ENCODE measurements at regions not wholly inside any gene's neighbourhood (a gene's known extent, or its start where the extent isn't known, plus 50 kb on each side); places are given as distances from the start of the nearest gene placed in this dataset.

DNA sequence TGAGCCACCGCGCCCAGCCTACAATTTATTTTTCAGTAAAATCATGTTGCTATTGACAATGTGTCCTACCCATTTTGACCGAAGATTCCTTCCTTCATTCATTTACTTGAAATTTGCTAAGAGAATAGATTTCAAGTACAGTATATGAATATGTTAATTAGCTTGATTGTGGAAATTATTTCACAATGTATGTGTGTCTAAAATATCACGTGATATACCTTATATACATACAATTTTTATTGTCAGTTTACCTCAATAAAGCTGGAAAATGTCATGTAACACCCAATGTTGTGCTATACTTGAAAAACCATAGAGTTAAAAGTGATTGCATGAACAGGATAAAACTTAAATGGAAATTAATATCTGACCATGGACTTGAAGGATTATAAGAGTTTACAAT is 521.7 kb upstream of the ANKRD30A start:
- TF ChIP-seq POLR2A (IDR thresholded peaks at IDR 0.05) (no peak), CTCF (IDR thresholded peaks at IDR 0.05 in 4 of 5, conservative IDR thresholded peaks at IDR 0.05 in 1 of 5) (no peak)

Measured in gastrocnemius medialis (tissue), 4 donors.